ENCODE measurements at regions not wholly inside any gene's neighbourhood (a gene's known extent, or its start where the extent isn't known, plus 50 kb on each side); places are given as distances from the start of the nearest gene placed in this dataset.

- WGBS, 2 donors: 58 to 65% methylated on average over 2 of the region's 2 CpGs
These were observed 77.6 kb upstream of the POMGNT2 start for GRCh38 chr3:43183456-43183855.

DNA sequence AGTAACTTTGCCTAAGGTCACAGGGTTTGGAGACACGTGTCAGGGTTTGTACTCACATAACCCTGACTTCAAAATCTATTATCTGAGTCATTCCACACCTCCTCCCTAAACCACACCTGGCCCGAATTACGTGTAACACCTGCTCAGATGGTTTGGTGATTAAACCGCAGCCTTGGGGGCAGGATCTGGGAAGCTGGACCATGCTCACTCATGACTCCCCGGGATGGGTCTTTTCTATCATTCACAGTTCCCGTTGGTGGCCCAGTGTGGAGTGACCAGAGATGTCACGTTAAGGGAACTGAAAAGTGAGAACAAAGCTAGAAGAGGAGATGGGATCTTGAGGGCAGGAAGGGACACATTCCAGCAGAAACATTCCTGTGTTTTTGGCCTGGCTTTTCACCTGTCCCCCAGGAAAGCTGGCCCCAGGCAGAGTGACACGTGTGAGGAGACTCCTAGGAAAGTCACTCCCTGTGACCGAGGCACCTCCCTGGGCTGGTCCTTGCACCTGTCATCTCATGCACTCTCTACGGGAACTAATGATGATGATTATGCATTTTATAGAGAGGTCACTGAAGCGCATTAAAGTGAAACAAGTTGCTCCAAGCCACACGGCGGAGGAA lies 75.4 kb upstream of the POMGNT2 start:
- FAIRE-seq (no peak), ATAC-seq (peak in 2 of 4 donors; percentile 13 to 24), DNase-seq (no peak)
- Histone ChIP-seq H3K4me3 (no peak overlapping the region), H3K27ac (peak overlapping the region in 2 of 4 donors; percentile 69 to 79), H3K36me3 (no peaks in the 10 kb centered on the region), H3K9me3 (no peaks in the 10 kb centered on the region), H3K4me1 (peaks cover 0 to 17% (median 13%) of the 10 kb centered on the region in 3 donors), H3K27me3 (no peaks in the 10 kb centered on the region)
- WGBS, 2 donors: 58 to 59% methylated on average over 13 of the region's 13 CpGs
- intact Hi-C loops (cut with DNase I): no loop called here
- TF ChIP-seq, protein P1, sequence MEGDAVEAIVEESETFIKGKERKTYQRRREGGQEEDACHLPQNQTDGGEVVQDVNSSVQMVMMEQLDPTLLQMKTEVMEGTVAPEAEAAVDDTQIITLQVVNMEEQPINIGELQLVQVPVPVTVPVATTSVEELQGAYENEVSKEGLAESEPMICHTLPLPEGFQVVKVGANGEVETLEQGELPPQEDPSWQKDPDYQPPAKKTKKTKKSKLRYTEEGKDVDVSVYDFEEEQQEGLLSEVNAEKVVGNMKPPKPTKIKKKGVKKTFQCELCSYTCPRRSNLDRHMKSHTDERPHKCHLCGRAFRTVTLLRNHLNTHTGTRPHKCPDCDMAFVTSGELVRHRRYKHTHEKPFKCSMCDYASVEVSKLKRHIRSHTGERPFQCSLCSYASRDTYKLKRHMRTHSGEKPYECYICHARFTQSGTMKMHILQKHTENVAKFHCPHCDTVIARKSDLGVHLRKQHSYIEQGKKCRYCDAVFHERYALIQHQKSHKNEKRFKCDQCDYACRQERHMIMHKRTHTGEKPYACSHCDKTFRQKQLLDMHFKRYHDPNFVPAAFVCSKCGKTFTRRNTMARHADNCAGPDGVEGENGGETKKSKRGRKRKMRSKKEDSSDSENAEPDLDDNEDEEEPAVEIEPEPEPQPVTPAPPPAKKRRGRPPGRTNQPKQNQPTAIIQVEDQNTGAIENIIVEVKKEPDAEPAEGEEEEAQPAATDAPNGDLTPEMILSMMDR (IDR thresholded peaks at IDR 0.05): no peak

More at GRCh38 chr3:43183456-43183855, 77.6 kb upstream of the POMGNT2 start:
- H3K36me3 ChIP-seq: no peaks in the 10 kb centered on the region
- TF ChIP-seq, protein P1 (IDR thresholded peaks at IDR 0.05): no peak
- FAIRE-seq (no peak), DNase-seq (no peak), ATAC-seq (no peak)
- H3K4me1 ChIP-seq: peaks cover 0 to 17% (median 13%) of the 10 kb centered on the region in 3 donors
- H3K27ac ChIP-seq: no peak overlapping the region
- no peaks in the 10 kb centered on the region for H3K9me3 ChIP-seq
- intact Hi-C loops (cut with DNase I): no loop called here
- no peak overlapping the region for H3K4me3 ChIP-seq
- no peaks in the 10 kb centered on the region for H3K27me3 ChIP-seq

- Histone ChIP-seq H3K9me3 (no peaks in the 10 kb centered on the region), H3K4me1 (peaks cover 0 to 17% (median 13%) of the 10 kb centered on the region in 3 donors), H3K27ac (peak overlapping the region in 3 of 4 donors; percentile 12 to 79 (median 69)), H3K27me3 (no peaks in the 10 kb centered on the region), H3K4me3 (no peak overlapping the region), H3K36me3 (no peaks in the 10 kb centered on the region)
- DNase-seq: no peak
- 74 to 80% methylated on average over 6 of the region's 6 CpGs for WGBS, 2 donors
- no peak for FAIRE-seq
- intact Hi-C loops (cut with DNase I): no loop called here
- ATAC-seq: no peak
- TF ChIP-seq, protein P1 (IDR thresholded peaks at IDR 0.05): no peak
These were observed 74.8 kb upstream of the POMGNT2 start for GRCh38 chr3:43180694-43181093.

DNA sequence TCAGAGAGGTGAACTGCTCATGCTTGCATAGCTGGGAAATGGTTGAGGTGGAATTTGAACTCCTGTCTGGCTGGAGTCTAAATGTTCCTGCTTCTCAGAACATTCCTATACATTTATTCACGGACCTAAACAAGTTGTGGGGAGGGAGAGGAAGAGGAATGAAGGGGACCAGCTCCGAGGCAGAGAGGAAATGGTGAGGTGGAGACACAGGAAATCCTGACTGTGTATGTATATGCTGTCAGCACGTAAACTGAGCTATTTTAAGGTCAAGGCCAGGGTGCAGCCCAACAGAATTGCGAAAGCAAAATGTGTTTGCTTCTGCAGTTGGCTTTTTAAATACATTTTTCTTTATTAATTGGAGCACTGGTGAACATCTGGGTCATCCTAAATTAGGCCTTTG lies 74.1 kb upstream of the POMGNT2 start:
- Histone ChIP-seq H3K27me3 (no peaks in the 10 kb centered on the region), H3K4me1 (peaks cover 0 to 17% (median 13%) of the 10 kb centered on the region in 3 donors), H3K36me3 (no peaks in the 10 kb centered on the region), H3K27ac (peak overlapping the region; percentile 12 to 79 (median 66)), H3K9me3 (no peaks in the 10 kb centered on the region), H3K4me3 (no peak overlapping the region)
- ATAC-seq (peak in 3 of 4 donors; percentile 26 to 60 (median 55)), DNase-seq (no peak), FAIRE-seq (no peak)
- WGBS, 2 donors: 35 to 36% methylated on average over 4 of the region's 4 CpGs
- intact Hi-C loops (cut with DNase I): no loop called here
- TF ChIP-seq, protein P1 (IDR thresholded peaks at IDR 0.05): no peak

- no peak for FAIRE-seq
- intact Hi-C loops (cut with DNase I): no loop called here
- WGBS, 2 donors: 60 to 64% methylated on average over 10 of the region's 10 CpGs
- Histone ChIP-seq H3K27ac (peak overlapping the region; percentile 42 to 79 (median 66)), H3K4me3 (no peak overlapping the region), H3K27me3 (no peaks in the 10 kb centered on the region), H3K36me3 (no peaks in the 10 kb centered on the region), H3K4me1 (peaks cover 0 to 17% (median 13%) of the 10 kb centered on the region in 3 donors), H3K9me3 (no peaks in the 10 kb centered on the region)
- TF ChIP-seq, protein P1 (IDR thresholded peaks at IDR 0.05): no peak
- peak; percentile 81 to 91 (median 84) for ATAC-seq
- peak in 4 of 6 donors; percentile 49 to 67 (median 58) for DNase-seq
These were observed 73.0 kb upstream of the POMGNT2 start for GRCh38 chr3:43178891-43179366.

Measured in pancreas (tissue), 10 donors.